ENCODE measurements at regions not wholly inside any gene's neighbourhood (a gene's known extent, or its start where the extent isn't known, plus 50 kb on each side); places are given as distances from the start of the nearest gene placed in this dataset.
"Not testable (repeated sequence)": the region's sequence is repeated elsewhere in the genome, so short reads cannot be mapped to it uniquely, and the experiment has no call there.

DNA sequence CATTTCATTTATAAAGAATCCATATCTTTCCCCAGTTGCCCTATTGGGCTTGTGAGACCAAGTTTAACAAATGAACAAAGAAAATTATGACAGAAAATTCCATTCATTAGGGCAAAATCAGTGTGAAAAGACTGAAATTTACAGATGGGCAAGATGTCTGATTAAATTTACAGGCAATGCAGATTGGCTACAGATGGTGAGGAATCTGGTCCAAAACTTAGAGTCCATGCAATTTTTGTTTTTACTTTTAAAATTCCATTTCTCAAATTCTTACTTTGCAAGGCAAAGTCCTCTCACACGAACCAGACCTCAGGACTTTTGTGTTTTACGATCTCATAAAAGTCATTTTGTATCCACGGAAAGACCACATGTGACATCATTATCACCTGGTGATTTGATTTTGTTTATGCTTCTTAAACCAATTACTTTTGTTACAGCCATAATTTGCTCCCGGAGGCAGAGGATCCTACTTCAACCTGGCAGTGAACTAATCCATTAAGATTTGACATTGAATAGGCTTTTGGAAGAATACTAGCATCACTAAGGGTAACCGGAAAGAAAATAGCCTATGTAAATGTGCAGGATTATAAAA, 843.7 kb upstream of the CHORDC1 start:
- TF ChIP-seq EZH2 (optimal IDR thresholded peaks at IDR 0.05; ENCODE audit: low read depth, low read length) (no peak), EZH2phosphoT487 (IDR thresholded peaks at IDR 0.05; ENCODE audit: low read length) (no peak)
- TF ChIP-seq, protein P1, sequence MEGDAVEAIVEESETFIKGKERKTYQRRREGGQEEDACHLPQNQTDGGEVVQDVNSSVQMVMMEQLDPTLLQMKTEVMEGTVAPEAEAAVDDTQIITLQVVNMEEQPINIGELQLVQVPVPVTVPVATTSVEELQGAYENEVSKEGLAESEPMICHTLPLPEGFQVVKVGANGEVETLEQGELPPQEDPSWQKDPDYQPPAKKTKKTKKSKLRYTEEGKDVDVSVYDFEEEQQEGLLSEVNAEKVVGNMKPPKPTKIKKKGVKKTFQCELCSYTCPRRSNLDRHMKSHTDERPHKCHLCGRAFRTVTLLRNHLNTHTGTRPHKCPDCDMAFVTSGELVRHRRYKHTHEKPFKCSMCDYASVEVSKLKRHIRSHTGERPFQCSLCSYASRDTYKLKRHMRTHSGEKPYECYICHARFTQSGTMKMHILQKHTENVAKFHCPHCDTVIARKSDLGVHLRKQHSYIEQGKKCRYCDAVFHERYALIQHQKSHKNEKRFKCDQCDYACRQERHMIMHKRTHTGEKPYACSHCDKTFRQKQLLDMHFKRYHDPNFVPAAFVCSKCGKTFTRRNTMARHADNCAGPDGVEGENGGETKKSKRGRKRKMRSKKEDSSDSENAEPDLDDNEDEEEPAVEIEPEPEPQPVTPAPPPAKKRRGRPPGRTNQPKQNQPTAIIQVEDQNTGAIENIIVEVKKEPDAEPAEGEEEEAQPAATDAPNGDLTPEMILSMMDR (IDR thresholded peaks at IDR 0.05; ENCODE audit: low read length), result no peak
- Histone ChIP-seq H3F3A (ENCODE audit: insufficient read depth, low read length) (no peaks in the 10 kb centered on the region), H3K4me1 (ENCODE audit: low read length) (no peaks in the 10 kb centered on the region), H3K9me2 (replicated peaks; ENCODE audit: insufficient read depth, low read length) (no peaks in the 10 kb centered on the region), H3K9me3 (replicated peaks; ENCODE audit: insufficient read depth, low read length) (no peaks in the 10 kb centered on the region), H3K27ac (ENCODE audit: low read length) (no peak overlapping the region), H3K4me3 (ENCODE audit: low read length) (no peak overlapping the region), H3K9ac (ENCODE audit: low read length) (no peak overlapping the region), H3K27me3 (replicated peaks; ENCODE audit: insufficient read depth, low read length) (no peaks in the 10 kb centered on the region), H2AFZ (ENCODE audit: low read length) (no peak overlapping the region), H3K36me3 (replicated peaks; ENCODE audit: insufficient read depth, low read length) (no peaks in the 10 kb centered on the region), H4K20me1 (ENCODE audit: insufficient read depth, low read length) (no peaks in the 10 kb centered on the region), H3K4me2 (ENCODE audit: low read depth, low read length) (no peak overlapping the region), H3K79me2 (ENCODE audit: low read length) (no peaks in the 10 kb centered on the region)
- no peak for DNase-seq

DNA sequence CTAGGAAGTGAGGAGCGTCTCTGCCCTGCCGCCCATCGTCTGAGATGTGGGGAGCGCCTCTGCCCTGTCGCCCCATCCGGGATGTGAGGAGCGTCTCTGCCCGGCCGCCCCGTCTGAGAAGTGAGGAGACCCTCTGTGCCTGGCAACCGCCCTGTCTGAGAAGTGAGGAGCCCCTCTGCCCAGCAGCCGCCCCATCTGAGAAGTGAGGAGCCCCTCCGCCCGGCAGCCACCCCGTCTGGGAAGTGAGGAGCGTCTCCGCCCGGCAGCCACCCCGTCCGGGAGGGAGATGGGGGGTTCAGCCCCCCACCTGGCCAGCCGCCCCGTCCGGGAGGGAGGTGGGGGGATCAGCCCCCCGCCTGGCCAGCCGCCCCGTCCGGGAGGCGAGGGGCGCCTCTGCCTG, 840.5 kb upstream of the CHORDC1 start:
- not testable (repeated sequence) for H3K27me3 ChIP-seq (replicated peaks; ENCODE audit: insufficient read depth, low read length); H3K4me3 ChIP-seq (ENCODE audit: low read length); H3K36me3 ChIP-seq (replicated peaks; ENCODE audit: insufficient read depth, low read length); H3K9me2 ChIP-seq (replicated peaks; ENCODE audit: insufficient read depth, low read length); H3K79me2 ChIP-seq (ENCODE audit: low read length); H3K4me2 ChIP-seq (ENCODE audit: low read depth, low read length); DNase-seq; H3K4me1 ChIP-seq (ENCODE audit: low read length); H3K27ac ChIP-seq (ENCODE audit: low read length); H3K9me3 ChIP-seq (replicated peaks; ENCODE audit: insufficient read depth, low read length); H2AFZ ChIP-seq (ENCODE audit: low read length); H3K9ac ChIP-seq (ENCODE audit: low read length); H4K20me1 ChIP-seq (ENCODE audit: insufficient read depth, low read length); H3F3A ChIP-seq (ENCODE audit: insufficient read depth, low read length)

DNA sequence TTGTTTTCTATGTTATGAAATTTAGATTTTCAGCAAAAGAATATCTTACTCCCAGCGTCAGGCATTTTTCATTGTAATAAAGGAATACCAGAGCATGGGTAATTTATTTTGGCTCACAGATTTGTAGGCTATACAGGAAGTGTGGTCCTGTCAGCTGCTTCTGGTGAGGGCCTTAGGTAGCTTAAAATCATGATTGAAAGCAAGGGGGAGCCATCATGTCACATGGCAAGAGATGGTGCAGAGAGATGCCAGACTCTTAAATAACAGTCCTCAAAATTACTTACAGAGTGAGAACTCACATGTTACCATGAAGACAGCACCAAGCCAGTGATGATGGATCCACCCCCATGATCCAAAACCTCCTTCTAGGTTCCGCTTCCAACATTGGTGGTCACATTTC, 825.0 kb upstream of the CHORDC1 start:
- H3K79me2 ChIP-seq (ENCODE audit: low read length), result no peaks in the 10 kb centered on the region
- no peak overlapping the region for H3K4me2 ChIP-seq (ENCODE audit: low read depth, low read length)
- H4K20me1 ChIP-seq (ENCODE audit: insufficient read depth, low read length), result no peaks in the 10 kb centered on the region
- no peak overlapping the region for H3K9ac ChIP-seq (ENCODE audit: low read length)
- no peaks in the 10 kb centered on the region for H3K9me2 ChIP-seq (replicated peaks; ENCODE audit: insufficient read depth, low read length)
- H3K4me3 ChIP-seq (ENCODE audit: low read length), result no peak overlapping the region
- H3K27ac ChIP-seq (ENCODE audit: low read length), result no peak overlapping the region
- H3F3A ChIP-seq (ENCODE audit: insufficient read depth, low read length), result no peaks in the 10 kb centered on the region
- no peaks in the 10 kb centered on the region for H3K9me3 ChIP-seq (replicated peaks; ENCODE audit: insufficient read depth, low read length)
- H3K27me3 ChIP-seq (replicated peaks; ENCODE audit: insufficient read depth, low read length), result no peaks in the 10 kb centered on the region
- no peaks in the 10 kb centered on the region for H3K4me1 ChIP-seq (ENCODE audit: low read length)
- no peak for DNase-seq
- TF ChIP-seq, protein P1 (IDR thresholded peaks at IDR 0.05; ENCODE audit: low read length), result no peak
- TF ChIP-seq EZH2phosphoT487 (IDR thresholded peaks at IDR 0.05; ENCODE audit: low read length) (no peak), EZH2 (optimal IDR thresholded peaks at IDR 0.05; ENCODE audit: low read depth, low read length) (no peak)
- H2AFZ ChIP-seq (ENCODE audit: low read length), result no peak overlapping the region
- H3K36me3 ChIP-seq (replicated peaks; ENCODE audit: insufficient read depth, low read length), result no peaks in the 10 kb centered on the region

DNA sequence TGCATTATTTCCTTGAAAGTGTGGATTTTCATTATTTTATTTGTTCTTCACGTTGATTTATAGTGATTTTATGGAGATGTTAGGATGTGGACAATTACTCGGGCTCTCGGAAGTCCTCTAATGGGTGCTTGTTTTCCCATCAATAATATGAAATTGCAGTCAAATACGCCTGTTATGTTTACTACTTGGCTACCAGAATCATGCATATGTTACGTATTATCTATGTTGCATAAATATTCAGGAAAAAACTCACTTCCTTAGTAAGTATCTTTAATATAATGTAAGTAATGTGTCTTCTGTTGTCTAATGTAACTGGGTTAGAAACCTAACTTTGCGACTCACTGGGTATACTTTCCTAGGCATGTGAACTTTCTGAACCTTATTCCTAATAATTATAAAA, 823.4 kb upstream of the CHORDC1 start:
- DNase-seq, result no peak
- no peak overlapping the region for H3K27ac ChIP-seq (ENCODE audit: low read length)
- no peaks in the 10 kb centered on the region for H3K79me2 ChIP-seq (ENCODE audit: low read length)
- H3F3A ChIP-seq (ENCODE audit: insufficient read depth, low read length), result no peaks in the 10 kb centered on the region
- no peaks in the 10 kb centered on the region for H4K20me1 ChIP-seq (ENCODE audit: insufficient read depth, low read length)
- no peaks in the 10 kb centered on the region for H3K4me1 ChIP-seq (ENCODE audit: low read length)
- TF ChIP-seq EZH2phosphoT487 (IDR thresholded peaks at IDR 0.05; ENCODE audit: low read length), result no peak
- no peak for TF ChIP-seq EZH2 (optimal IDR thresholded peaks at IDR 0.05; ENCODE audit: low read depth, low read length)
- TF ChIP-seq, protein P1 (IDR thresholded peaks at IDR 0.05; ENCODE audit: low read length), result no peak
- H3K27me3 ChIP-seq (replicated peaks; ENCODE audit: insufficient read depth, low read length), result no peaks in the 10 kb centered on the region
- H3K4me3 ChIP-seq (ENCODE audit: low read length), result no peak overlapping the region
- no peaks in the 10 kb centered on the region for H3K9me3 ChIP-seq (replicated peaks; ENCODE audit: insufficient read depth, low read length)
- H3K9ac ChIP-seq (ENCODE audit: low read length), result no peak overlapping the region
- no peaks in the 10 kb centered on the region for H3K9me2 ChIP-seq (replicated peaks; ENCODE audit: insufficient read depth, low read length)
- H3K4me2 ChIP-seq (ENCODE audit: low read depth, low read length), result no peak overlapping the region
- no peak overlapping the region for H2AFZ ChIP-seq (ENCODE audit: low read length)
- H3K36me3 ChIP-seq (replicated peaks; ENCODE audit: insufficient read depth, low read length), result no peaks in the 10 kb centered on the region
